SU-DHL-6 (cell line): ENCODE measurements at regions not wholly inside any gene's neighbourhood (a gene's known extent, or its start where the extent isn't known, plus 50 kb on each side); places are given as distances from the start of the nearest gene placed in this dataset.
A peak's percentile ranks its signal among the peaks of the same experiment; 100 is the strongest.

Experiments
- H2AFZ ChIP-seq: fragments of 200-600 bp; sonication (generic); 2 replicates; pipeline ENCODE4 v1.6.1; 2014; ENCODE audit warnings: low read depth, mild to moderate bottlenecking, moderate library complexity, mixed read lengths, antibody characterized with exemption, low read length; ENCODE audit not compliant: severe bottlenecking
- H3F3A ChIP-seq: fragments of 200-600 bp; shearing (Covaris generic); 2 replicates; pipeline ENCODE4 v1.6.0; 2016; ENCODE audit warnings: antibody characterized with exemption, mild to moderate bottlenecking; ENCODE audit not compliant: insufficient read depth
- H3K27ac ChIP-seq: fragments of 200-600 bp; sonication (generic); 2 replicates; pipeline ENCODE4 v1.5.1; 2016; ENCODE audit warnings: low read depth, mild to moderate bottlenecking, low read length, moderate library complexity, mixed read lengths
- H3K27me3 ChIP-seq: fragments of 200-600 bp; sonication (generic), shearing (Covaris generic); 2 replicates; pipeline ENCODE4 v1.6.0; 2014; ENCODE audit warnings: mild to moderate bottlenecking, low read length
- H3K36me3 ChIP-seq: fragments of 200-600 bp; sonication (generic); 2 replicates; pipeline ENCODE4 v1.6.1; 2014; ENCODE audit warnings: mild to moderate bottlenecking, low read length, mixed read lengths
- H3K4me2 ChIP-seq: fragments of 300-600, 200-600 bp; shearing (Covaris generic), sonication (generic); 2 replicates; pipeline ENCODE4 v1.6.0; 2014; ENCODE audit warnings: low read length, low read depth, mild to moderate bottlenecking; ENCODE audit not compliant: poor library complexity, severe bottlenecking
- H3K4me3 ChIP-seq: fragments of 200-600 bp; sonication (generic); 2 replicates; pipeline ENCODE4 v1.5.1; 2014; ENCODE audit warnings: antibody characterized with exemption, low read length, mild to moderate bottlenecking, mixed read lengths; ENCODE audit not compliant: insufficient read depth, poor library complexity, severe bottlenecking
- H3K79me2 ChIP-seq: fragments of 200-600 bp; sonication (generic); 2 replicates; pipeline ENCODE4 v1.6.1; 2014; ENCODE audit warnings: mild to moderate bottlenecking, low read length, moderate library complexity; ENCODE audit not compliant: insufficient read depth
- H3K9ac ChIP-seq: fragments of 200-600 bp; sonication (generic); 2 replicates; pipeline ENCODE4 v1.7.0; 2014; ENCODE audit warnings: mild to moderate bottlenecking, low read length
- H3K9me2 ChIP-seq: fragments of 200-600 bp; sonication (generic); replicated peaks from 2 replicates; pipeline ENCODE4 v1.6.1; 2014; ENCODE audit warnings: low read length; ENCODE audit not compliant: insufficient read depth
- H3K9me3 ChIP-seq: fragments of 200-600 bp; sonication (generic); 2 replicates; pipeline ENCODE4 v1.6.1; 2014; ENCODE audit warnings: low read length, mixed read lengths; ENCODE audit not compliant: insufficient read depth
- H4K20me1 ChIP-seq: fragments of 200-600 bp; sonication (generic); 2 replicates; pipeline ENCODE4 v1.6.1; 2014; ENCODE audit warnings: low read depth, mild to moderate bottlenecking, antibody characterized with exemption, low read length, moderate library complexity, mixed read lengths
- CTCF ChIP-seq: fragments of 200-600 bp; sonication (generic); IDR thresholded peaks from one replicate; pipeline ENCODE4 v1.5.1; 2017; ENCODE audit warnings: antibody characterized with exemption, mild to moderate bottlenecking, low read length, moderate library complexity; ENCODE audit not compliant: insufficient read depth, poor library complexity, severe bottlenecking
- EZH2phosphoT487 ChIP-seq: fragments of 200-600 bp; sonication (generic), shearing (Covaris generic); conservative IDR thresholded peaks from 2 replicates; pipeline ENCODE4 v1.6.1; 2018; ENCODE audit warnings: mild to moderate bottlenecking, antibody characterized with exemption, low read length, moderate library complexity, mixed read lengths

- no peaks in the 10 kb centered on the region for H3F3A ChIP-seq
- TF ChIP-seq CTCF (no peak), EZH2phosphoT487 (no peak)
- no peaks in the 10 kb centered on the region for H3K36me3 ChIP-seq
- H3K27ac ChIP-seq, result peak overlapping the region; percentile 76
- H3K9ac ChIP-seq, result peak overlapping the region; percentile 55
- no peaks in the 10 kb centered on the region for H4K20me1 ChIP-seq
- H3K9me2 ChIP-seq, result no peaks in the 10 kb centered on the region
- H3K4me3 ChIP-seq, result peak overlapping the region; percentile 33
- peak overlapping the region; percentile 68 for H3K4me2 ChIP-seq
- no peak overlapping the region for H2AFZ ChIP-seq
- no peaks in the 10 kb centered on the region for H3K27me3 ChIP-seq
- H3K9me3 ChIP-seq, result no peaks in the 10 kb centered on the region
- H3K79me2 ChIP-seq, result no peaks in the 10 kb centered on the region
Measured at GRCh38 chr7:155206318-155207020, 91.2 kb upstream of the INSIG1 start.

DNA sequence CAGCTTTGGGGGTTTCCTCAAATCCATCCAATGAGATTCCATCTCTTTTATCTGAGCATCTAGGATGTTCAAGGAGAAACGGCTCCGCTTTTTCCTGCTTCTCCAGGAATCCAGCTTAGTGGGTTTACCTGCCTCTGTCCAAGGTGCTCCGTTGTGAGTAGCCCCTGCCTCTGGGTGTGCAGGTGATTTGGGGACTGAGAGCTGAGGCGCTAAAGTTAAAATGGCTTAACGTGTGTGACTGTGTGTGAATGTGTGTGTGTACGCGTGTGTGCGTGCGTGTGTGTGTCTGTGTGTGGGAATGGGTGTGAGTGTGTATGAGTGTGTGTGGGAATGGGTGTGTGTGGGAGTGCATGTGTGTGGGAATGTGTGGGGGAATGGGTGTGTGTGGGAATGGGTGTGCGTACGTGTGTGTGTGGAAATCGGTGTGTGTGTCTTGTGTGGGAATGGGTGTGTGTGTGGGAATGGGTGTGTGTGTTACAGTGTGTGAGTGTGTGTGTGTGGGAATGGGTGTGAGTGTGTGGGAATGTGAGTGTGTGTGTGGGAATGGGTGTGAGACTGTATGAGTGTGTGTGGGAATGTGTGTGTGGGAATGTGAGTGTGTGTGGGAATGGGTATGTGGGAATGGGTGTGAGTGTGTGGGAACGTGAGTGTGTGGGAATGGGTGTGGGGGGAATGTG, 90.2 kb upstream of the INSIG1 start:
- Histone ChIP-seq H3K4me3 (no peak overlapping the region), H3K36me3 (no peaks in the 10 kb centered on the region), H3K9me2 (no peaks in the 10 kb centered on the region), H3K9me3 (no peaks in the 10 kb centered on the region), H3K79me2 (no peaks in the 10 kb centered on the region), H4K20me1 (no peaks in the 10 kb centered on the region), H2AFZ (no peak overlapping the region), H3K4me2 (no peak overlapping the region), H3K9ac (no peak overlapping the region), H3K27ac (0 out of 2 replicates have a peak overlapping the region, but pooled peaks have one; percentile 76), H3F3A (no peaks in the 10 kb centered on the region), H3K27me3 (no peaks in the 10 kb centered on the region)
- TF ChIP-seq CTCF (no peak), EZH2phosphoT487 (no peak)

DNA sequence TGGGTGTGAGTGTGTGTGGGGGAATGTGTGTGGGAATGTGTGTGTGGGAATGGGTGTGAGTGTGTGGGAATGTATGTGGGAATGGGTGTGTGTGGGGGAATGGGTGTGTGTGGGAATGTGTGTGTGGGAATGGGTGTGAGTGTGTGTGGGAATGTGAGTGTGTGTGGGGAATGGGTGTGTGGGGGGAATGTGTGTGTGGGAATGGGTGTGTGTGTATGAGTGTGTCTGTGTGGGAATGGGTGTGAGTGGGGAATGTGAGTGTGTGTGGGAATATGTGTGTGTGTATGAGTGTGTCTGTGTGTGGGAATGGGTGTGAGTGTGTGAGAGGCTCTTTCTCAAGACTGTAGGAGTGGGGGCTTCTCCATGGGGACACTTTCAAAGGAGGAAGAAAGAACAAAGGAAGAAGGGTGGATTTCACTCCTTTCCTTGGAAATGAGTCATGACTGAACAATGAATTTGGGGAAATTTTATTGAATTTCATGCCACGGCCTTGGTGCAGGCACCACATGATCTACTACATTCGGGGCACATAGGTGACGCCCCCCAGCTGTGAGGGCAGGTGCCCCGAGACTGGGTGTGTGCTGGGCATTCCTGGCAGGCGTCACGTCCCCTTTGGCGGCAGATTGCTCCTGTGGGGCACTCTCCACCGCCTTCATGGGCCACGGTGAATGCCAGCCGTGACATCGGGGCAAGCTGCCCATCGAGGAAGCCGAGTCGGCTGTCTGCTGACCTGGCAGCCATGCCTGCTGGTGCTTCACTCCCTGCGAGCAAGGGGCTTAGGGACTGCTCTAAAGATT, 88.8 kb upstream of the INSIG1 start:
- no peaks in the 10 kb centered on the region for H3K9me2 ChIP-seq
- no peaks in the 10 kb centered on the region for H3K9me3 ChIP-seq
- no peak overlapping the region for H3K4me3 ChIP-seq
- no peaks in the 10 kb centered on the region for H3K27me3 ChIP-seq
- H2AFZ ChIP-seq, result no peak overlapping the region
- no peak overlapping the region for H3K9ac ChIP-seq
- no peak overlapping the region for H3K27ac ChIP-seq
- no peaks in the 10 kb centered on the region for H3K79me2 ChIP-seq
- H3K36me3 ChIP-seq, result no peaks in the 10 kb centered on the region
- no peaks in the 10 kb centered on the region for H3F3A ChIP-seq
- no peaks in the 10 kb centered on the region for H4K20me1 ChIP-seq
- TF ChIP-seq CTCF (no peak), EZH2phosphoT487 (no peak)
- H3K4me2 ChIP-seq, result no peak overlapping the region
